Heart right ventricle (tissue), 16 donors: ENCODE measurements at regions not wholly inside any gene's neighbourhood (a gene's known extent, or its start where the extent isn't known, plus 50 kb on each side); places are given as distances from the start of the nearest gene placed in this dataset.

ENCODE experiments used
- ATAC-seq, 8 donors: fragments of 200-7000 bp; cut with Tn5 transposase; one replicate each; pipeline ENCODE4 v1.9.1; 2020; ENCODE audit warnings: mild to moderate bottlenecking in 8 of 8, moderate library complexity in 8 of 8, moderate number of reproducible peaks in 1 of 8
- DNase-seq, 2 donors: peaks; one replicate each; pipeline ENCODE4 v3.0.0-alpha.2; 2020
- H3K27ac ChIP-seq, 10 donors: fragments of 200-600 bp; sonication (generic) in 2 of 10; one replicate each; pipeline versions ENCODE4 v1.5.0 to v1.8.0; 2020 to 2022; ENCODE audit warnings: mild to moderate bottlenecking in 3 of 10
- H3K27me3 ChIP-seq, 7 donors: fragments of 200-600 bp; one replicate each; pipeline ENCODE4 v1.8.0; 2021 to 2022; ENCODE audit warnings: mild to moderate bottlenecking in 2 of 7
- H3K36me3 ChIP-seq, 9 donors: fragments of 200-600 bp; sonication (generic) in 1 of 9; one replicate each; pipeline versions ENCODE4 v1.5.0 to v1.8.0; 2020 to 2022; ENCODE audit warnings: mild to moderate bottlenecking in 2 of 9
- H3K4me1 ChIP-seq, 9 donors: fragments of 200-600 bp; sonication (generic) in 1 of 9; one replicate each; pipeline versions ENCODE4 v1.5.0 to v1.8.0; 2020 to 2022; ENCODE audit warnings: mild to moderate bottlenecking in 4 of 9
- H3K4me3 ChIP-seq, 10 donors: fragments of 200-600 bp; sonication (generic) in 2 of 10; one replicate each; pipeline versions ENCODE4 v1.5.0 to v1.8.0; 2020 to 2022; ENCODE audit warnings: mild to moderate bottlenecking in 7 of 10, moderate library complexity in 2 of 10
- H3K9me3 ChIP-seq, 11 donors: fragments of 200-600 bp in 10 of 11; sonication (generic) in 2 of 11; one replicate each; pipeline versions ENCODE4 v1.5.0 to v1.8.0; 2013 to 2022; ENCODE audit warnings: mild to moderate bottlenecking in 2 of 11, control low read depth in 1 of 11, moderate library complexity in 1 of 11
- WGBS, 2 donors: extraction: QIAGEN DNeasy Blood & Tissue Kit; methylation state at CpG; one replicate each; pipeline ENCODE4 v1.1.7; 2013; ENCODE audit warnings: inconsistent platforms in 1 of 2; 5-methylcytosine and 5-hydroxymethylcytosine counted together
- intact Hi-C, 10 donors: fragments of 100-400 bp; cut with DNase I; formaldehyde crosslinking; loops; one replicate each; pipeline versions ENCODE4 v1.11.1 to v1.14.2; 2022
- TF ChIP-seq, protein P1 (sequence below), 9 donors: fragments of 200-600 bp; sonication (generic) in 2 of 9; IDR thresholded peaks; one replicate each; pipeline versions ENCODE4 v1.5.0 to v1.8.0; 2021 to 2022; ENCODE audit warnings: antibody characterized with exemption in 9 of 9, mild to moderate bottlenecking in 5 of 9, moderate library complexity in 1 of 9
- donor health status: Arrhythmogenic right ventricular cardiomyopathy.
- donor health status: ischemic (EF 13 %, LVEDD 7.1; RV severe dilation, severe dysfunction).
- donor health status: healthy with polysubstance abuse.
- donor health status: DM: no; HTN: yes; CAD: no.
- donor health status: DM: no; HTN: no; CAD: no.
- donor health status: ischemic (EF 25% LVEDD 6.9; RV normal size, moderate dysfunction).
- donor health status: ischemic (EF 25% LVEDD 5.7; RV mildly dilated, moderate dysfunction).
- donor health status: healthy.
- donor health status: DM: yes; HTN: yes; CAD: no.
- donor health status: Ischemic cardiomyopathy.
- donor health status: ischemic (EF 35%, LVEDD 5.7; RV mildly dilated, moderate dysfunction).
- donor health status: nonischemic (EF 11% LVEDD 7.7; RV severe dilation, severe dysfunction).
- donor health status: DM: yes; HTN: yes; CAD: no.
- donor health status: PGD.
- donor health status: ischemic (EF 29% LVEDD 5.4; RV normal size, mild dysfunction).
- donor health status: nonischemic (EF 23%, LVEDD 6.1; RV moderate dilation, normal function).

DNA sequence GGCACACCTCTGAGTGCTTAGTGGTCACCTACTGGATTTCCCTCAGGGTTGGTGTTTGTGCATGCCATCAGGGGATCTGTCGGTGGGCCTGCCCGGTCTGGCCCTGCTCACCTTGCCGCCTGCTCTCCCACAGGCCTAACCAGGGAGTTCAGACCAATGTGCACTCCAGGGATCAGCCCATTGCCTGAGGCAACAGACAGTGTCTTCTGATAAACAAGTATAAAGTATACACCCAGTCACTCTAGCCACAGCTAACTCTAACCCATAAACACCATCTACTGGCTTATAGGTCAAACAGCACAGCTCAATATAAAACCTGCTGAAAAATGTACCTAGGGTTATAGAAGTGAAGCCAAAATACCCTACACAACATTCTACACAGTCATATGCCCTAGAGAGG lies 1300.0 kb downstream of the PLA2G4A start:
- intact Hi-C loops: no loop called here
- H3K4me1 ChIP-seq: no peaks in the 10 kb centered on the region
- no peaks in the 10 kb centered on the region for H3K27me3 ChIP-seq
- no peak for DNase-seq
- WGBS, 2 donors: 91 to 93% methylated on average over 3 of the region's 3 CpGs
- no peak overlapping the region for H3K4me3 ChIP-seq
- TF ChIP-seq, protein P1, sequence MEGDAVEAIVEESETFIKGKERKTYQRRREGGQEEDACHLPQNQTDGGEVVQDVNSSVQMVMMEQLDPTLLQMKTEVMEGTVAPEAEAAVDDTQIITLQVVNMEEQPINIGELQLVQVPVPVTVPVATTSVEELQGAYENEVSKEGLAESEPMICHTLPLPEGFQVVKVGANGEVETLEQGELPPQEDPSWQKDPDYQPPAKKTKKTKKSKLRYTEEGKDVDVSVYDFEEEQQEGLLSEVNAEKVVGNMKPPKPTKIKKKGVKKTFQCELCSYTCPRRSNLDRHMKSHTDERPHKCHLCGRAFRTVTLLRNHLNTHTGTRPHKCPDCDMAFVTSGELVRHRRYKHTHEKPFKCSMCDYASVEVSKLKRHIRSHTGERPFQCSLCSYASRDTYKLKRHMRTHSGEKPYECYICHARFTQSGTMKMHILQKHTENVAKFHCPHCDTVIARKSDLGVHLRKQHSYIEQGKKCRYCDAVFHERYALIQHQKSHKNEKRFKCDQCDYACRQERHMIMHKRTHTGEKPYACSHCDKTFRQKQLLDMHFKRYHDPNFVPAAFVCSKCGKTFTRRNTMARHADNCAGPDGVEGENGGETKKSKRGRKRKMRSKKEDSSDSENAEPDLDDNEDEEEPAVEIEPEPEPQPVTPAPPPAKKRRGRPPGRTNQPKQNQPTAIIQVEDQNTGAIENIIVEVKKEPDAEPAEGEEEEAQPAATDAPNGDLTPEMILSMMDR (IDR thresholded peaks at IDR 0.05): no peak
- H3K36me3 ChIP-seq: no peaks in the 10 kb centered on the region
- H3K27ac ChIP-seq: no peak overlapping the region
- peaks cover 0 to 22% (median 0%) of the 10 kb centered on the region in 11 donors for H3K9me3 ChIP-seq
- ATAC-seq: no peak

DNA sequence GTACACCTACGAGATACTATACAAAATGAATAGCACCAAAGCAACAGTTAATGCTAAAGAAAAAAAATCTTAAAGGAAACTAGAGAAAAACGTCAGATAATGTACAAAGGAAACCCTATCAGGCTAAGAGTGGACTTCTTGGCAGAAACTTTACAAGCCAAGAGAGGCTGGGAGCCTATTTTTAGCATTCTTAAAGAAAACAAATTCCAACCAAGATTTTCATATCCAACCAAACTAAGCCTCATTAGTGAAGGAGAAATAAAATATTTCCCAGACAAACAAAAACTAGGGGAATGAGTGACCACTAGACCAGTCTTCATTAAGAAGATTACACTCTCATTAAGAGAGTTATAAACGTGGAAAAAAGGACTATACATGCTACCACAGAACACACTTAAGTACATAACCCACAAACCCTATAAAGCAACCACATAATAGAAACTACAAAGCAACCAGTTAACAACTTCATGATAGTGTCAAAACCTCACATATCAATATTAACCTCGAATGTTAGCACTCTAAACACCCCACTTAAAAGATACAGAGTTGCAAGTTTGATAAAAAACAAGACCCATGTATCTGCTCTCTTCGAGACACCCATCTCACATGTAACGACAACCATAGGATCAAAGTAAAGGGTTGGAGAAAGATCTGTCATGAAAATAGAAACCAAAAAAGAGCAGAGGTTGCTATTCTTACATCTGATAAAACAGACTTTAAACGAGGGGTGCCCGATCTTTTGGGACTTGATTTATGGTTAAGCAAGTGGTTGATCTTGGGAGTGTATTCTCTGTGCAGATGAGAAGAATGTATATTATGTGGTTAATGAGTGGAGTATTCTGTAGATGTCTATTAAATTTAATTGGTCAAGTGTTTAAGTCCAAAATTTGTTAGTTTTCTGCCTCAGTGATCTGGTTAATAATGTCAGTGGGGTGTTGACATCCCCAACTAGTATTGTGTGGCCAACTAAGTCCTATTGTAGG lies 1301.4 kb downstream of the PLA2G4A start:
- H3K27ac ChIP-seq: no peak overlapping the region
- no peaks in the 10 kb centered on the region for H3K36me3 ChIP-seq
- 62 to 63% methylated on average over 8 of the region's 8 CpGs for WGBS, 2 donors
- intact Hi-C loops: loop anchor here in 1 of 10 donors (1.0 kb wide), 1 partner anchor 18 kb away; no protein-coding TSS in a partner anchor
- no peak overlapping the region for H3K4me3 ChIP-seq
- H3K9me3 ChIP-seq: peaks cover 0 to 22% (median 0%) of the 10 kb centered on the region in 11 donors
- ATAC-seq (no peak), DNase-seq (no peak)
- H3K4me1 ChIP-seq: no peaks in the 10 kb centered on the region
- TF ChIP-seq, protein P1 (IDR thresholded peaks at IDR 0.05): no peak
- H3K27me3 ChIP-seq: no peaks in the 10 kb centered on the region

- H3K27me3 ChIP-seq: no peaks in the 10 kb centered on the region
- H3K4me3 ChIP-seq: no peak overlapping the region
- H3K36me3 ChIP-seq: no peaks in the 10 kb centered on the region
- ATAC-seq: no peak
- DNase-seq: no peak
- intact Hi-C loops: no loop called here
- no peaks in the 10 kb centered on the region for H3K4me1 ChIP-seq
- TF ChIP-seq, protein P1 (IDR thresholded peaks at IDR 0.05): no peak
- H3K27ac ChIP-seq: no peak overlapping the region
- H3K9me3 ChIP-seq: peaks cover 0 to 16% (median 0%) of the 10 kb centered on the region in 11 donors
- 73 to 84% methylated on average over 2 of the region's 2 CpGs for WGBS, 2 donors
Measured at GRCh38 chr1:188137221-188137620, 1308.5 kb downstream of the PLA2G4A start.

- WGBS, 2 donors: 67 to 71% methylated on average over 2 of the region's 2 CpGs
- Histone ChIP-seq H3K9me3 (peaks cover 0 to 14% (median 0%) of the 10 kb centered on the region in 11 donors), H3K4me3 (no peak overlapping the region), H3K27me3 (no peaks in the 10 kb centered on the region), H3K4me1 (no peaks in the 10 kb centered on the region), H3K27ac (no peak overlapping the region), H3K36me3 (no peaks in the 10 kb centered on the region)
- no peak for DNase-seq
- intact Hi-C loops: no loop called here
- no peak for ATAC-seq
- TF ChIP-seq, protein P1 (IDR thresholded peaks at IDR 0.05): no peak
Measured at GRCh38 chr1:188140958-188141357, 1312.2 kb downstream of the PLA2G4A start.
